Esophagus squamous epithelium (tissue), 5 donors: ENCODE measurements at regions not wholly inside any gene's neighbourhood (a gene's known extent, or its start where the extent isn't known, plus 50 kb on each side); places are given as distances from the start of the nearest gene placed in this dataset.

Experiments
- DNase-seq: peaks from one replicate; lab custom pipeline; 2025; lab: John Stamatoyannopoulos, UW
- H3K27ac ChIP-seq, 4 donors: fragments of 200-600 bp; sonication (generic); one replicate each; pipeline ENCODE4 v1.5.1; 2016 to 2019; ENCODE audit warnings: mild to moderate bottlenecking in 1 of 4
- H3K27me3 ChIP-seq, 4 donors: fragments of 200-600 bp; sonication (generic); 1 replicate in 3 of 4; 2 replicates in 1 of 4; pipeline versions ENCODE4 v1.5.1 to v1.6.0; 2017 to 2021; ENCODE audit warnings: antibody characterized with exemption in 1 of 4
- H3K36me3 ChIP-seq, 3 donors: fragments of 200-600 bp; sonication (generic); one replicate each; pipeline ENCODE4 v1.5.1; 2016 to 2019
- H3K4me1 ChIP-seq, 3 donors: fragments of 200-600 bp; sonication (generic); one replicate each; pipeline ENCODE4 v1.5.1; 2017 to 2019
- H3K4me3 ChIP-seq, 4 donors: fragments of 200-600 bp; sonication (generic); 1 replicate in 3 of 4; 2 replicates in 1 of 4; pipeline ENCODE4 v1.5.1; 2016 to 2019; ENCODE audit warnings: mild to moderate bottlenecking in 2 of 4, moderate library complexity in 1 of 4
- H3K9me3 ChIP-seq, 3 donors: fragments of 200-600 bp; sonication (generic); one replicate each; pipeline ENCODE4 v1.5.1; 2016 to 2019
- CTCF ChIP-seq, 6 experiments: fragments of 450-650 bp in 4 of 6; fragments of 200-600 bp in 2 of 6; sonication (generic) in 2 of 6; IDR thresholded peaks; one replicate each; pipeline ENCODE4 v1.5.1; 2016 to 2019; ENCODE audit warnings: antibody characterized with exemption in 6 of 6, mild to moderate bottlenecking in 4 of 6, moderate library complexity in 4 of 6
- POLR2A ChIP-seq, 4 donors: fragments of 450-650 bp; IDR thresholded peaks; one replicate each; pipeline ENCODE4 v1.6.1; 2017; ENCODE audit warnings: antibody characterized with exemption in 4 of 4, mild to moderate bottlenecking in 4 of 4, moderate library complexity in 3 of 4
- WGBS, 2 donors: methylation state at CpG; one replicate each; pipeline ENCODE4 v1.1.5; 2018; 5-methylcytosine and 5-hydroxymethylcytosine counted together
- intact Hi-C: fragments of 100-400 bp; cut with DNase I; formaldehyde crosslinking; loops from one replicate; pipeline ENCODE4 v1.15.0; 2022
- donor health status: DM: yes; HTN: yes; CAD: no.

GRCh38 chr6:137746264-137746663 is 120.8 kb upstream of the TNFAIP3 start:
- Histone ChIP-seq H3K27ac (no peak overlapping the region), H3K4me3 (no peak overlapping the region), H3K27me3 (no peaks in the 10 kb centered on the region), H3K36me3 (no peaks in the 10 kb centered on the region), H3K9me3 (no peaks in the 10 kb centered on the region), H3K4me1 (no peaks in the 10 kb centered on the region)
- intact Hi-C loops = no loop called here
- 41 to 56% methylated on average over 2 of the region's 2 CpGs for WGBS, 2 donors
- DNase-seq = no peak
- TF ChIP-seq POLR2A (IDR thresholded peaks at IDR 0.05) (no peak), CTCF (IDR thresholded peaks at IDR 0.05) (no peak)

GRCh38 chr6:137749696-137750211 is 117.3 kb upstream of the TNFAIP3 start:
- 34 to 36% methylated on average over 8 of the region's 8 CpGs for WGBS, 2 donors
- Histone ChIP-seq H3K4me1 (no peaks in the 10 kb centered on the region), H3K36me3 (no peaks in the 10 kb centered on the region), H3K27ac (peak overlapping the region in 1 of 4 donors; percentile 23), H3K9me3 (no peaks in the 10 kb centered on the region), H3K27me3 (no peaks in the 10 kb centered on the region), H3K4me3 (peak overlapping the region in 1 of 4 donors; percentile 18)
- intact Hi-C loops = no loop called here
- no peak for DNase-seq
- TF ChIP-seq POLR2A (IDR thresholded peaks at IDR 0.05) (no peak), CTCF (IDR thresholded peaks at IDR 0.05) (no peak)

GRCh38 chr6:137750297-137750696 is 116.8 kb upstream of the TNFAIP3 start:
- Histone ChIP-seq H3K36me3 (no peaks in the 10 kb centered on the region), H3K27ac (peak overlapping the region in 1 of 4 donors; percentile 23), H3K4me1 (no peaks in the 10 kb centered on the region), H3K27me3 (no peaks in the 10 kb centered on the region), H3K4me3 (no peak overlapping the region), H3K9me3 (no peaks in the 10 kb centered on the region)
- no peak for TF ChIP-seq CTCF (IDR thresholded peaks at IDR 0.05)
- TF ChIP-seq POLR2A (IDR thresholded peaks at IDR 0.05) = no peak
- intact Hi-C loops = no loop called here
- no peak for DNase-seq
- 75 to 77% methylated on average over 5 of the region's 5 CpGs for WGBS, 2 donors

- WGBS, 2 donors = 81 to 84% methylated on average over 8 of the region's 8 CpGs
- Histone ChIP-seq H3K27ac (no peak overlapping the region), H3K27me3 (no peaks in the 10 kb centered on the region), H3K4me3 (no peak overlapping the region), H3K36me3 (no peaks in the 10 kb centered on the region), H3K9me3 (no peaks in the 10 kb centered on the region), H3K4me1 (no peaks in the 10 kb centered on the region)
- DNase-seq = no peak
- TF ChIP-seq CTCF (IDR thresholded peaks at IDR 0.05) = no peak
- TF ChIP-seq POLR2A (IDR thresholded peaks at IDR 0.05) = no peak
- intact Hi-C loops = no loop called here
These were observed 115.1 kb upstream of the TNFAIP3 start for GRCh38 chr6:137751768-137752560.

GRCh38 chr6:137754366-137754765 is 112.7 kb upstream of the TNFAIP3 start:
- no peaks in the 10 kb centered on the region for H3K36me3 ChIP-seq
- no peak overlapping the region for H3K27ac ChIP-seq
- H3K4me1 ChIP-seq = no peaks in the 10 kb centered on the region
- intact Hi-C loops = no loop called here
- no peak overlapping the region for H3K4me3 ChIP-seq
- no peaks in the 10 kb centered on the region for H3K27me3 ChIP-seq
- DNase-seq = no peak
- TF ChIP-seq CTCF (IDR thresholded peaks at IDR 0.05) (no peak), POLR2A (IDR thresholded peaks at IDR 0.05) (no peak)
- no peaks in the 10 kb centered on the region for H3K9me3 ChIP-seq
- WGBS, 2 donors = 69 to 70% methylated on average over 3 of the region's 3 CpGs
